ENCODE measurements at regions not wholly inside any gene's neighbourhood (a gene's known extent, or its start where the extent isn't known, plus 50 kb on each side); places are given as distances from the start of the nearest gene placed in this dataset.
"Not testable (repeated sequence)": the region's sequence is repeated elsewhere in the genome, so short reads cannot be mapped to it uniquely, and the experiment has no call there.

- no peaks in the 10 kb centered on the region for H3K27me3 ChIP-seq (ENCODE audit: control insufficient read depth, insufficient read depth, low read length, poor library complexity, severe bottlenecking)
- H3K27ac ChIP-seq (ENCODE audit: low read depth, low read length) = no peak overlapping the region
- no peak for TF ChIP-seq CTCF (conservative IDR thresholded peaks at IDR 0.05)
- Mint-ChIP-seq H3K36me3 (ENCODE audit: low read depth) (no peaks in the 10 kb centered on the region), H3K4me3 (no peak overlapping the region), H3K4me1 (no peaks in the 10 kb centered on the region), H3K9me3 (peaks cover 8% of the 10 kb centered on the region), H3K27me3 (ENCODE audit: insufficient read depth) (peaks cover 2% of the 10 kb centered on the region), H3K27ac (no peak overlapping the region)
- H3K4me3 ChIP-seq (ENCODE audit: low read length) = no peak overlapping the region
- H3K9me3 ChIP-seq (ENCODE audit: control insufficient read depth, low read length) = peaks cover 5% of the 10 kb centered on the region
- no peak overlapping the region for H3K9ac ChIP-seq (ENCODE audit: extremely low read depth, low read length, poor library complexity, severe bottlenecking)
- no peaks in the 10 kb centered on the region for H3K36me3 ChIP-seq (ENCODE audit: control insufficient read depth, insufficient read depth, low read length)
- 87 to 96% methylated on average over 5 of the region's 5 CpGs for WGBS, 2 experiments (ENCODE audit: insufficient coverage in 1 of 2, insufficient read length in 1 of 2)
- H3K4me1 ChIP-seq (ENCODE audit: control insufficient read depth, insufficient read depth, low read length) = no peaks in the 10 kb centered on the region
- peak; percentile 20 for DNase-seq
Observed at GRCh38 chr16:66175058-66175457, 191.4 kb upstream of the CDH5 start.

DNA sequence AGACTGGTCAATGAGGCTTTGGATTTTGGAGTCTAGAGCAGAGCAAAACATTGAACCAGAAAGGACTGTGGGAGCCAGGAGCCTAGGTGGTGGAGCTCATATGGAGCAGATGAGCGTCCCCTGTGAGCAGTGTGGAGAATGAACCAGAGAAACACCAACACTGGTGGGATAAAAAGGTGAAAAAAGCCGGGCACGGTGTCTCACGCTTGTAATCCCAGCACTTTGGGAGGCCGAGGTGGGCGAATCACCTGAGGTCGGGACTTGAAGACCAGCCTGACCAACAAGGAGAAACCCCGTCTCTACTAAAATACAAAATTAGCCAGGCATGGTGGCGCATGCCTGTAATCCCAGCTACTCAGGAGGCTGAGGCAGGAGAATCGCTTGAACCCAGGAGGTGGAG, 192.7 kb upstream of the CDH5 start:
- H3K27ac Mint-ChIP-seq; H3K9ac ChIP-seq (ENCODE audit: extremely low read depth, low read length, poor library complexity, severe bottlenecking); H3K27me3 Mint-ChIP-seq (ENCODE audit: insufficient read depth); H3K36me3 Mint-ChIP-seq (ENCODE audit: low read depth); H3K9me3 Mint-ChIP-seq; H3K4me1 Mint-ChIP-seq; H3K4me3 Mint-ChIP-seq; H3K9me3 ChIP-seq (ENCODE audit: control insufficient read depth, low read length); H3K36me3 ChIP-seq (ENCODE audit: control insufficient read depth, insufficient read depth, low read length); H3K4me3 ChIP-seq (ENCODE audit: low read length); H3K27me3 ChIP-seq (ENCODE audit: control insufficient read depth, insufficient read depth, low read length, poor library complexity, severe bottlenecking); H3K4me1 ChIP-seq (ENCODE audit: control insufficient read depth, insufficient read depth, low read length); H3K27ac ChIP-seq (ENCODE audit: low read depth, low read length): not testable (repeated sequence)
- peak; percentile 11 for DNase-seq
- WGBS, 2 experiments (ENCODE audit: insufficient coverage in 1 of 2, insufficient read length in 1 of 2) = 92 to 94% methylated on average over 8 to 10 of the region's 10 CpGs

GRCh38 chr16:66173181-66173580, 193.3 kb upstream of the CDH5 start:
- 99 to 100% methylated on average over 1 to 6 of the region's 6 CpGs for WGBS, 2 experiments (ENCODE audit: insufficient coverage in 1 of 2, insufficient read length in 1 of 2)
- H3K27ac Mint-ChIP-seq; H3K36me3 ChIP-seq (ENCODE audit: control insufficient read depth, insufficient read depth, low read length): not testable (repeated sequence)

DNA sequence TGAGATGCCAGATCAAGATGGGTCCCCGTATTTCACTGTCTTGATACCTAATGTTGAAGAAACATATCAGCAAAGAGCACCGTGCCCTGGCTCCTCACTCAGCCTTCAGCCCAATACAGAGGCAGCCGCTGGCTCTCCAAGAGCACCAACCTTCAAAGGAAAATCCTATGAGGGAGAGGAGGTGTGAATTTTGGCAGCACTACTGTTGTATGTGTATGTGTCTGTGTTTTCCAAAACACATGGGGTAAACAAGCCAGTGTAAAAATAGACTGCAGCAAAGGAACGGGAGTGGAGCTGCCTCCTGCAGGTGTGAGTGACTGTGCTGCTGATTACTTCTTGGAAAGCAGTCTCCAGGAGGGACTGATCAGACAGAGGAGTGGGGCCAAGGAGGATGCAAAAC, 194.0 kb upstream of the CDH5 start:
- Histone ChIP-seq H3K9me3 (ENCODE audit: control insufficient read depth, low read length) (no peaks in the 10 kb centered on the region), H3K27me3 (ENCODE audit: control insufficient read depth, insufficient read depth, low read length, poor library complexity, severe bottlenecking) (no peaks in the 10 kb centered on the region), H3K4me1 (ENCODE audit: control insufficient read depth, insufficient read depth, low read length) (no peaks in the 10 kb centered on the region), H3K27ac (ENCODE audit: low read depth, low read length) (no peak overlapping the region), H3K4me3 (ENCODE audit: low read length) (no peak overlapping the region), H3K36me3 (ENCODE audit: control insufficient read depth, insufficient read depth, low read length) (no peaks in the 10 kb centered on the region), H3K9ac (ENCODE audit: extremely low read depth, low read length, poor library complexity, severe bottlenecking) (no peak overlapping the region)
- Mint-ChIP-seq H3K9me3 (peaks cover under 1% of the 10 kb centered on the region), H3K36me3 (ENCODE audit: low read depth) (no peaks in the 10 kb centered on the region), H3K4me1 (no peaks in the 10 kb centered on the region), H3K27ac (no peak overlapping the region), H3K27me3 (ENCODE audit: insufficient read depth) (peaks cover 2% of the 10 kb centered on the region), H3K4me3 (no peak overlapping the region)
- 87 to 100% methylated on average over 2 to 4 of the region's 4 CpGs for WGBS, 2 experiments (ENCODE audit: insufficient coverage in 1 of 2, insufficient read length in 1 of 2)
- no peak for TF ChIP-seq CTCF (conservative IDR thresholded peaks at IDR 0.05)
- no peak for DNase-seq

More at GRCh38 chr16:66173181-66173580, 193.3 kb upstream of the CDH5 start:
- H3K9ac ChIP-seq (ENCODE audit: extremely low read depth, low read length, poor library complexity, severe bottlenecking); H3K27me3 Mint-ChIP-seq (ENCODE audit: insufficient read depth); H3K4me1 ChIP-seq (ENCODE audit: control insufficient read depth, insufficient read depth, low read length); H3K36me3 Mint-ChIP-seq (ENCODE audit: low read depth); H3K4me3 Mint-ChIP-seq; H3K9me3 ChIP-seq (ENCODE audit: control insufficient read depth, low read length); DNase-seq; H3K27me3 ChIP-seq (ENCODE audit: control insufficient read depth, insufficient read depth, low read length, poor library complexity, severe bottlenecking); H3K4me1 Mint-ChIP-seq; H3K9me3 Mint-ChIP-seq; H3K27ac ChIP-seq (ENCODE audit: low read depth, low read length); H3K4me3 ChIP-seq (ENCODE audit: low read length): not testable (repeated sequence)

Measured in endodermal cell (in vitro differentiated cells).